ENCODE measurements at regions not wholly inside any gene's neighbourhood (a gene's known extent, or its start where the extent isn't known, plus 50 kb on each side); places are given as distances from the start of the nearest gene placed in this dataset.
A peak's percentile ranks its signal among the peaks of the same experiment; 100 is the strongest.

GRCh38 chr1:60984062-60984799 is 98.1 kb upstream of the NFIA start:
- 67% methylated on average over 6 of the region's 7 CpGs for WGBS

GRCh38 chr1:60983701-60984061 is 98.7 kb upstream of the NFIA start:
- Histone ChIP-seq H3K36me3 (no peaks in the 10 kb centered on the region), H3K4me3 (no peak overlapping the region), H3K27me3 (no peaks in the 10 kb centered on the region), H3K27ac (peak overlapping the region; percentile 36), H3K9me3 (no peaks in the 10 kb centered on the region), H3K4me1 (peaks cover 4% of the 10 kb centered on the region)
- WGBS, result 64% methylated on average over 8 of the region's 8 CpGs
- DNase-seq (ENCODE audit: low spot score in 2 of 2), result no peak
- no peak for TF ChIP-seq EP300 (IDR thresholded peaks at IDR 0.05)
- TF ChIP-seq POLR2AphosphoS5 (IDR thresholded peaks at IDR 0.05), result no peak
- TF ChIP-seq POLR2A (IDR thresholded peaks at IDR 0.05), result no peak
- no peak for TF ChIP-seq CTCF (IDR thresholded peaks at IDR 0.05)

More at GRCh38 chr1:60984062-60984799, 98.1 kb upstream of the NFIA start:
- peak; percentile 66 to 79 for DNase-seq (ENCODE audit: low spot score in 2 of 2)
- Histone ChIP-seq H3K27ac (peak overlapping the region; percentile 20), H3K36me3 (no peaks in the 10 kb centered on the region), H3K4me3 (no peak overlapping the region), H3K9me3 (no peaks in the 10 kb centered on the region), H3K4me1 (peaks cover 4% of the 10 kb centered on the region), H3K27me3 (no peaks in the 10 kb centered on the region)
- TF ChIP-seq POLR2AphosphoS5 (IDR thresholded peaks at IDR 0.05) (no peak), EP300 (IDR thresholded peaks at IDR 0.05) (no peak), CTCF (IDR thresholded peaks at IDR 0.05) (no peak), POLR2A (IDR thresholded peaks at IDR 0.05) (no peak)

- Histone ChIP-seq H3K4me1 (peaks cover 4% of the 10 kb centered on the region), H3K4me3 (no peak overlapping the region), H3K36me3 (no peaks in the 10 kb centered on the region), H3K27ac (no peak overlapping the region), H3K27me3 (no peaks in the 10 kb centered on the region), H3K9me3 (no peaks in the 10 kb centered on the region)
- DNase-seq (ENCODE audit: low spot score in 2 of 2), result no peak
- no peak for TF ChIP-seq POLR2AphosphoS5 (IDR thresholded peaks at IDR 0.05)
- no peak for TF ChIP-seq EP300 (IDR thresholded peaks at IDR 0.05)
- TF ChIP-seq POLR2A (IDR thresholded peaks at IDR 0.05), result no peak
- no peak for TF ChIP-seq CTCF (IDR thresholded peaks at IDR 0.05)
- 79% methylated on average over 1 of the region's 1 CpG for WGBS
Observed at GRCh38 chr1:60982539-60982938, 99.8 kb upstream of the NFIA start.

GRCh38 chr1:60981357-60981756 is 101.0 kb upstream of the NFIA start:
- WGBS, result 94% methylated on average over 1 of the region's 1 CpG

More at GRCh38 chr1:60981357-60981756, 101.0 kb upstream of the NFIA start:
- Histone ChIP-seq H3K4me1 (peaks cover 4% of the 10 kb centered on the region), H3K36me3 (no peaks in the 10 kb centered on the region), H3K27me3 (no peaks in the 10 kb centered on the region), H3K9me3 (no peaks in the 10 kb centered on the region), H3K27ac (no peak overlapping the region), H3K4me3 (no peak overlapping the region)
- TF ChIP-seq CTCF (IDR thresholded peaks at IDR 0.05) (no peak), EP300 (IDR thresholded peaks at IDR 0.05) (no peak), POLR2A (IDR thresholded peaks at IDR 0.05) (no peak), POLR2AphosphoS5 (IDR thresholded peaks at IDR 0.05) (no peak)
- no peak for DNase-seq (ENCODE audit: low spot score in 2 of 2)

Data from suprapubic skin (tissue), 4 donors.